Bronchial epithelial cell (primary cell): ENCODE measurements at regions not wholly inside any gene's neighbourhood (a gene's known extent, or its start where the extent isn't known, plus 50 kb on each side); places are given as distances from the start of the nearest gene placed in this dataset.

Experiments
- DNase-seq: peaks from one replicate; pipeline ENCODE4 v3.0.0-alpha.2; 2010; ENCODE audit warnings: low read depth
- FAIRE-seq: peaks from 2 replicates; lab custom pipeline; 2011; peaks lifted over from hg19 to GRCh38; lab: Jason Lieb, UNC
- H3K27me3 ChIP-seq: 2 replicates; pipeline ENCODE4 v1.5.1; 2011; ENCODE audit warnings: low read length; ENCODE audit not compliant: control insufficient read depth, insufficient read depth
- H3K36me3 ChIP-seq: 2 replicates; pipeline ENCODE4 v1.5.1; 2011; ENCODE audit warnings: low read length; ENCODE audit not compliant: control insufficient read depth, insufficient read depth
- H3K4me3 ChIP-seq: 2 replicates; pipeline ENCODE4 v1.5.1; 2011; ENCODE audit warnings: mild to moderate bottlenecking, low read depth, low read length, control low read depth
- TF ChIP-seq, protein P1 (sequence below): IDR thresholded peaks from 2 replicates; pipeline ENCODE4 v1.5.1; 2011; ENCODE audit warnings: mild to moderate bottlenecking, moderate library complexity, low read length, control low read depth, inconsistent platforms; ENCODE audit not compliant: insufficient read depth, severe bottlenecking

DNA sequence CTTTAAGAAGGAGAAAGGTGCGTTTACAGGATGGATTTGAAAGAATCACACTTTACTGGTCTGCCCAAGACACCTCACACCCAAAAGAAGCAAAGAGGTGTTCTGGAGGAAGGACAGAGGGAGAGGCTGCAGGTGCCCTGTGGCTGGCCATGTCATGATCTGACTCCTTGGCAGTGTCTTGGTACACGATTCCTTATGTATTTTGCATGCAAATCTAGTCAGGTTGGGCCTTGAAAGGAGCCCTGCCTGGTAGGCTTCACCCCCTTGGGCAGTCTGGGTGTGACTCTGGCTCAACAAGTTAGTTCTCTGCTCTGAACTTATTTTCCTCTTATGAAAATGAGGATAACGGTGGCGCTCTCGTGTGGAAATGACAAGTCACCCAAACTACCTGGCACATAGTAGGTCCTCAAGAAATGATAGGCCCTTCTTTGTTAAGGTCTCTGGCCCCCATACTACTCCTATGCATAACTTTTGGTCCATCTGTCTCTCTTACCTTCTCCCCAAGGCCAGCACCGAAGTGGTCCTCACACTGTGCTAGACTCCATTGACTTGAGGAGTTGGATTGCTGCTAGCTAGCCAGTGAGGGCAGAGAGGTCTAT lies 212.5 kb downstream of the SEMA6A start:
- H3K4me3 ChIP-seq: no peak overlapping the region
- FAIRE-seq (no peak), DNase-seq (no peak)
- H3K36me3 ChIP-seq: no peaks in the 10 kb centered on the region
- H3K27me3 ChIP-seq: no peaks in the 10 kb centered on the region
- TF ChIP-seq, protein P1, sequence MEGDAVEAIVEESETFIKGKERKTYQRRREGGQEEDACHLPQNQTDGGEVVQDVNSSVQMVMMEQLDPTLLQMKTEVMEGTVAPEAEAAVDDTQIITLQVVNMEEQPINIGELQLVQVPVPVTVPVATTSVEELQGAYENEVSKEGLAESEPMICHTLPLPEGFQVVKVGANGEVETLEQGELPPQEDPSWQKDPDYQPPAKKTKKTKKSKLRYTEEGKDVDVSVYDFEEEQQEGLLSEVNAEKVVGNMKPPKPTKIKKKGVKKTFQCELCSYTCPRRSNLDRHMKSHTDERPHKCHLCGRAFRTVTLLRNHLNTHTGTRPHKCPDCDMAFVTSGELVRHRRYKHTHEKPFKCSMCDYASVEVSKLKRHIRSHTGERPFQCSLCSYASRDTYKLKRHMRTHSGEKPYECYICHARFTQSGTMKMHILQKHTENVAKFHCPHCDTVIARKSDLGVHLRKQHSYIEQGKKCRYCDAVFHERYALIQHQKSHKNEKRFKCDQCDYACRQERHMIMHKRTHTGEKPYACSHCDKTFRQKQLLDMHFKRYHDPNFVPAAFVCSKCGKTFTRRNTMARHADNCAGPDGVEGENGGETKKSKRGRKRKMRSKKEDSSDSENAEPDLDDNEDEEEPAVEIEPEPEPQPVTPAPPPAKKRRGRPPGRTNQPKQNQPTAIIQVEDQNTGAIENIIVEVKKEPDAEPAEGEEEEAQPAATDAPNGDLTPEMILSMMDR: no peak

DNA sequence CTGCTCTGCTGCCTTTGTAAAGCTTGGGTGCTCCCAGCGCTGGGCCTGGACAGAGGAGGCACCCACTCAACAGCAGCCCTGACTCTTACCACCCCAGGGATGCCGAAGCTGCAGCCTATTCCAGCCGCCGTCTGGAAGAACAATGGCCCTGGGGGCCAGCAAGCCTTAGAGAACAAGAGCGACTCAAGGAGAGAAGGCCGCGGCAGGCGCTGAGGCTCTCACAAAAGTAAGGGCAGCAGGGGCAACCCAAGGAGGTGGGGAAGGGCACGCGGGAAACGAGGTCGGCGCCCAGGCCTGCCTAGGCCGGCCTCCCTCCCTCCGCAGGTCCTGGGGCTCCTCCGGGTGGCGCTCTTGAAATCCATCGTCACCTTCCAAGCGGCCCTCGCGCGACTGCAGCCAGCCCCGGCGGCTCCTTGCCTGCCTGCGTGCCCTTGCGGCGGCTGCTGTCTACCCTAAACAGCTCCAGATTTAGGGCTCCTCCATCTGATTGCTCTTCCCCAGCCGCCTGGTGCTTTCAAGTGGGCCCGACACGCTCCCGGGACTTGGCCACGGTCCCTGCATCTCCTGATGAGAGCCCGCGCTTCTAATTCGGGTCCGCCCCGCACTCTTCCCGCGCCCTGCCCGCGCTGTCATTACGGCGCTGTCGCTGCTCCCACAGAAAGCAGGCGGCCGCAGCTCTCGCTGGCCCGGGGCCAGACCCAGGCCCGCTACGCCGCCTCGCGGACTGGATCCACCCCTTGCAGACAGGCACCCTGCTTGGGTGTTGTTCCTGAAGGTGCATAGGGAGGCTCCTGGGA lies 213.3 kb downstream of the SEMA6A start:
- TF ChIP-seq, protein P1: peak; percentile 54
- FAIRE-seq: no peak
- no peaks in the 10 kb centered on the region for H3K36me3 ChIP-seq
- peak overlapping the region; percentile 33 for H3K4me3 ChIP-seq
- H3K27me3 ChIP-seq: no peaks in the 10 kb centered on the region
- DNase-seq: peak; percentile 35

DNA sequence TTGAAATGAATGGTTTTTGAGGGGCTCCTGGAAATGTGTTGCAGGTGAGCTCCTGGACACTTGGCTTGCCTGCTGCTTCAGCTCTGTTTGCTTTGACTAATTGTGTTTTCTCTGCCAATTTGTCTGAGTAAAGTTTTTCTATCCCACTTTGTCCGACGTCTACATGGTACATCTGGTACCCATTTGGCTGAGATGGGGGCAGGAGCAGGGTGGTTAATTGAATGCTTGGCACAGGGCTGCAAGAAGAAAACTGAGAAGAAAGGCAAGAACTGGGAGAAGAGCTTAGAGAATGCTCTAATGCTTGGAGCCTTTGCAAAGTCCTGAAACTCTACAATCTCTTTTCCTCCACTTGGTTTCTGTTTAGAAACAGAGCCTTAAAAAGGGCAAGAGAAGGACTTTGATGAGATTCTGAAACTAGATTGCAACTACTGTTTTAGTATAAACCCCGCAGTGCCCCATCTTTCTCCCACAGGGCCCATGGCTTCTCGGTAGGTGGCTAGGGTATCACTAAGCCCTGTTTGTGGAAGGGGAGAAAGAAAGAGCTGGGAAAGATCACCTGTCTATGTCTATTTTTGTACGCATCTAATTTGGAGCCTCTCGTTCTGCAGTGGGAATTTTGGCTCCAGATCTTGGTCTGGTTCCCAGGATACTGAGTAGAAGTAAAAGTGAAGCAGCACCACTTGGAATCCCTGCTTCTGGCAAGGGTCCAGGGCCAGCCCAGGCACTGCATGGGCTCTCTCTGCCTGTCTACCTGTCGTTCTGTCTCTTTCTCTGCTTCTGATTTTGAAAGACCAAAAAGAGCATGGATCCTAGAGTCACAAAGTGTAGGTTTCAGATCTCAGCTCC lies 214.4 kb downstream of the SEMA6A start:
- H3K4me3 ChIP-seq: no peak overlapping the region
- TF ChIP-seq, protein P1: no peak
- FAIRE-seq: peak; percentile 58

DNA sequence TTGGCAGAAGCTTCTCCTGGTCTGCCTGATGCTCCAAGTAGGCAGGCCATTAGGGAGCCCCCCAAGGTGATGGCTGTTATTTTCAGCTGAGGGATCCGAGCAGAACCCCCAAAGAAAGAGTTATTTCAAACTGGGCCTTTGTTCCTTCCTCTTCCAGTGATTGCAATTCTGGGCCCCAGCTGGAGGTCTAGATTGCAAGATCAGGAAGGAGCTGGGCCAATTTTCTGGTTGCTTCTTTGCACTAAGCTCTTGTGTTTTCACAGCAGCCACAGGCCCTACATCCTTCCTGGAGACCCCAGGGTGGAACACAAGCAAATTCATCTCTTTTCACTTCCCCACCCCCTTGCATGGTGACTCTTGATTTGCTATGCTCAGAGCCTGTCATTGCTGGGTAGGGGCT lies 215.0 kb downstream of the SEMA6A start:
- TF ChIP-seq, protein P1: no peak
- FAIRE-seq: no peak
- Histone ChIP-seq H3K27me3 (no peaks in the 10 kb centered on the region), H3K4me3 (no peak overlapping the region), H3K36me3 (no peaks in the 10 kb centered on the region)
- DNase-seq: no peak

More for the DNA sequence above, 214.4 kb downstream of the SEMA6A start:
- DNase-seq: no peak
- no peaks in the 10 kb centered on the region for H3K36me3 ChIP-seq
- no peaks in the 10 kb centered on the region for H3K27me3 ChIP-seq

DNA sequence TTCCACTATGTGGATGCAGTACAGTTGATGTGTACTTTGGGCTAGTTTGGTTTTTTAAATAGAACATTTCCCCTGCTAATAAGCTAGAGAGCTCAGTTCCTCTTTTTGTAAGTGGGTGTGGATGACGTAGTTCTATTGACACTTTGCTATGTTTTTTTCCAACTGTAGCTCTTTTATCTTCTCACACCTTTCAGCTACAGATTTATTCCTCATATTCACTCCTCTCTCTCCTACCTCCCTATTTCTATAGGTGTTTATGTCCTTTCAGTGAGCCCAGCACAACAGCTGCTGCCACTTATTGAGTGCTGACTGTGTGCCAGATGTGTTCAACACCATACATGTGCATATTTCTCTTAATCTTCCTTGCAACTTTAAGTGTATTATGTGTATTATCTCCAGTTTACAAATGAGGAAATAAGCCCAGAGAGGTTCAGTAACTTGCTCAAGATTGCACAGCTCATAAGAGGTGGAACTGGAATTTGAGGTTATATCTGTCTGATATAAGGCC lies 215.7 kb downstream of the SEMA6A start:
- TF ChIP-seq, protein P1: no peak
- H3K4me3 ChIP-seq: no peak overlapping the region
- H3K27me3 ChIP-seq: no peaks in the 10 kb centered on the region
- no peak for DNase-seq
- no peaks in the 10 kb centered on the region for H3K36me3 ChIP-seq
- FAIRE-seq: no peak
